Right kidney (tissue), 1 donor: ENCODE measurements at regions not wholly inside any gene's neighbourhood (a gene's known extent, or its start where the extent isn't known, plus 50 kb on each side); places are given as distances from the start of the nearest gene placed in this dataset.
"Not testable (repeated sequence)": the region's sequence is repeated elsewhere in the genome, so short reads cannot be mapped to it uniquely, and the experiment has no call there.

ENCODE experiments used
- DNase-seq: peaks from one replicate; pipeline ENCODE4 v3.0.0-alpha.2; 2016

DNA sequence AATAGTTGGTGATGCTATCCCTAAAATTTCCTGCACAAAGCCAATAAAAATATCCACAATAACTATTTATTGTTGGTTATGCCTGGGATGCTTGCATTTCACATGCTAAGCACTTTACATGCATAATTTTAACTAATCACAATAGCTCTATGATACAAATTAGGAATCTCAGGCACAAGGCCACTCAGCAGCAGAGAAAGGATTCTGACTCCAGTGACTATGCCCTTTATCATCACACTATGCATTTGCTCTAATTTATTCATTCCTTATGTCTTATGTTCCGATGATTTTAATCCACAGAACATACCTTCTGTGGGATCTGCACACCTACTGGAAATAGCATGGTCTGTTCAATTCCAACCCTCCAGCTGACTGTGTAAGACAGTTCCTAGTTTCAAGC is 476.1 kb downstream of the TMEM232 start:
- DNase-seq = no peak

DNA sequence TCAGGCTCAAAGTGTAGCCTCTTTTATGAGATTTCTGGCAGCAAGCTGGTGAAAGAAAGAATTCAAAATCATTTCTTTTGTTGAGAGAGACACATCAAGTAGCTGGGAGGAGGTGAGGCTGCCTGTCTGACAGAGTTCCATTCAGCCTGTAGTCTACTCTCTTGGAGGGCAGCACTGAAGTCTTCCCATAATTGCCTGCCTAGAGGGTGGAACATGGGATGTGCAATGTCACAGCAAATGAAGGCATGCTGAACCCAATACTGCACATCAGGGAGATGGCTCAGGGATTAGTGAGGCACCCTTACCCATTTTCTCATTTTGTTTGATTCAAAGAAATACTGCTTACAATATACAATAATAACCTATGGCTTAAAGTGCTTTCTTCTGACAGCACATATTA is 475.7 kb downstream of the TMEM232 start:
- no peak for DNase-seq

DNA sequence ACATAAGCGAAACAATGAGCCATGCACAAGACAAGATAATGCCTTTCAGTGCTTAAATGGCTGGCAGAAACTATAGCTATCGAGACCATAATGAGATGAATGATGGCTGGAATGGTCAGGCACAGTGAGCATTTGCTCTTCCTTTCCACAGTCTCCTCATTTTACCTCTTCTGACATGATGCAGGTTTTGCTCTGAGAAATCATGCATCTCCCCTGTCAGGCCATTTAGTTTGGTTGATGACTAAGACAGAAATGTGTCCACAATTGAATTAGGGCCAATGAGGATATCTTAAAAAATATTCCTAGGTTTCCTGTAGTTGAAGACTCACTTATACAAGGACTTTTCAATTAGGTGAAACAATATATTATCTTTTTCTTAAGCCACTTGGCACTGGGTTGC is 475.1 kb downstream of the TMEM232 start:
- DNase-seq = no peak

DNA sequence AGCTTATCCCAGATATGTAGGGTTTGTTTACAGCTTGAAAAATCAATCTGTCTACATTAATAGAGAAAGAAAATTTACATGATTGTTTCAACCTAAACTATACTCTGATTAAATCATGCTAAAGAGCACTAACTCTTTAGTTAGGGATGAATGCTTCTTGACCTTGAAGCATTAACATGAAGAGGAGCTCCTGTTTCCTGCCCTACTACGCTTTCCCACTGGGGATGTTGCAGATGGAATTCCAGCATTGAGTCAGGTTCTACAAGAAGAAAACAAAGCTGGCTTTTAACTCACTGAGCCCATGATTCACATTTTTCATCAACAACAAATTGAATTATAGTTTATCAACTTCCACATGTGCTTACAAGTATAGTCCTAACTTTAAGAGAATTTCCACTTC is 471.3 kb downstream of the TMEM232 start:
- DNase-seq = no peak

DNA sequence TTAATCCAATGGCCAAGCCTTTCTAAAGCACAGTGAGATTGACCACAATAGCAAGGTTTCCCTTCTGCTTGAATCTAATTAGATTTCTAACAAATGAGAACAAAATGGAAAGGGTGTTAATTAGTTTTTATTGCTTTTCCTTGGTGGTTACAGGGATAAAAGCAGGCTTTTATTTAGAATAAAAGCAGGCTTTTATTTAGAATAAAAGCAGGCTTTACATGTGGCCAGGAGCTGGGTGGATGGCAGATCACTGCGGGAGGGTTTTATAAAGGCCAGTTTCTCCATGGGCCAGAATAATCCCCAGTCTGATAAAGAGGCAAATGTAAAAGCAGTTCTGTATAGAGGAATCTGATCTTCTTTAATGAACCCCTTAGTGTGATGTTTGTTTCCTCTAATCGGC is 470.2 kb downstream of the TMEM232 start:
- DNase-seq = no peak

DNA sequence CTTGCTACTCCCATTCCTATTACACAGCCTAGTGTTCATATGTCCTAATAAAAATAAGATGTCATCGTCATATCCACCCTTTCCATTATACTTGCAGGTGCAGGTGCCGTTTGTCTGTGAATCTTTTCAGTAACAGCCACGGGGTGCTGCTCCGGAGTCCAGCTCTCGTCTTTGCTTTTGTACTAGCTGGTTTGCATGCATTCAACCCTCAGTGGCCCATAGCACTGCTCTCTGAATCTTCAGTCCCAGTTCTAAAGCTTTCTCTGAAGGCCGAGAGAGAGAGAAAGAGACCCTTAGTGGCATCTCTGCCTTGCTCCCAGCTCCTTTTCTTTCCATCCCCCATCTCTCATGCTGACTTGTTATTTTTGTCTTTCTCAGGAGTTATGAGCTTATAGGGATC is 468.5 kb downstream of the TMEM232 start:
- no peak for DNase-seq

DNA sequence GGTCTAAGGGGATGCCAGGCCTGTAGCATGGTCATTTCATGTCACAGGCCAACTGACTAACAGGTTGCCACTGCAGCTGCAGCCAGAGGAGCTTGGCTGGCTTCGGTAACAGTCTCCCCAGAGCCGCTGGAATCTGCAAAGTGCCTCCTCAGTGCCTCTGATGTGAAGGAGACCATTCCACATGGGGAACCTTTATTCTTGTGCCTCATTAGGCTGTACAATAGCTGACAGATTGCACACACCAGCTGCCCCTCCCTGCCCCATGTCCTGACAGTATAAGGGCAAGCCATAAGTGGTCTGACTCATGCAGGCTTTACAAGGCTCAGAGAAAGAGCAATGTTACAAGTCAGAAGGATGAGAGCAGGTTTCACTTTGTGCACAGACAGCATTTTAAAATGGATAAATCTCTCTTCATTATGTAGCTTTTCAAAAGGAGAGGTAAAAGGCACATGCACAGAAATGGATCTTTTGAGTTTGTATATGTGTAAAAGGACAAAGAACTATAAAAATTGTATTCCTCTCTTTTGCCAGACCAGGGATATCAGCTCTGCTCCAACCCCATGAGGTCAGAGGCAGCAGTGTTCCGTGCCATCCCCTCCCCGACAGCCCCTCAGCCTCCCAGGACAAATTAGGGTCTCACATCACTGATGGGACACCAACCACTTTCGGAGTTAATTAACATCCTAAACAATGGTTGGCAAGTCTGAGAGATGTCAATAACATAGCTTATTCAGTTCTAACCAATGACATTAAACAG is 467.8 kb downstream of the TMEM232 start:
- DNase-seq = no peak

DNA sequence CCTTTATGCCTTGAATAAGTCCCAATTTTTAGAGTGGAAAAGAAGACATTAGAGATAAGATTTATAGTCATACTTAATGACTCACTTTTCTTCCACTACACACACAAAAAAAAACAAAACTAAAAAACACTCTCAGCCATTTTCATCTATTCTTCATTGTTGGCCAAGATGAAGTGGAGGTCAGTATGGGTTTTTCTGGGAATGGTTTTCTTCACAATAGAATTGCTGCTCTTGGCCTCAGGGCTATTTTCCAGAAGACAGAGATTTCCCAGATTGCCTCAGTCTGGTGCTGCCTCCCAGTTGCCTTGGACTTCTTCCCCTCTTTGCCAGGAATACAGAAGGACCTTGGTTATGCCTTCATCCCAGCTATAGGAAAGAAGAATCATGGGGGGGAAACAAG is 463.7 kb downstream of the TMEM232 start:
- no peak for DNase-seq

DNA sequence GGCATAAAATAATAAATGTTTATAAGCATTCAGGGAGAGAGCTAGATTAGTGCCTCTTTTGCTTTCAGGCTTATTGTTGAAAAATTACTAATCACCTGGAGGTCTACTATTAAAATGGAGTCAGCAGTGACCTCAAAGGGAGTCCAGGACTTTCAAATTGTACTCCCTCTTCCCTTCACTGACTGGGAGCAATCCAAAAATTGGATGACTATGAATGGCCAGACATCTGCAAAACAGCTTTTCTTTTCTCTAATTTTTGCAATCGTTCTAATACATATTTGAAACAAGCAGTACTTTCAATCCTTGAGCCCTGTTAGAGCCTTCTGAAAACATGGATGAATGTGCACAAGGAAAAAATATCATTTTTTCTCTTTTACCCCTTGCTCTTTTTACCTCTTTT is 461.8 kb downstream of the TMEM232 start:
- DNase-seq = no peak

DNA sequence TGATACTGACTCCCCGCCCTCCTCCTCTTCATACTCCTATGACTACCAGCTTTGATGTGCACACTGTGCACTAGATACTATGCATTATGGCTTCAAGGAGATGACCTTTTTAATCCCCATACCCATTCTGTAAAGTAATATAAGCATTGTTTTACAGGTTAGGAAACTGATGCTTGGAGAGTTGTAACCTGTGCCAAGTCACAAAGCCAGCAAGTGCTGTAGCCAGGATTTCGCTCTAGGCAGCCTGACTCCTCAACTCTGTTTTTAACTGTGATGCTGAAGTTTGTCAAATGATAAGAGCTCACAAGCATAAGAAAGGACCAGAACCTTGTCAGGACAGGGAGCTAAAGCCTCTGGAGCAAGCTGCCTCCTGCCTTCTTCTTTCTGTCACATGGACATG is 461.3 kb downstream of the TMEM232 start:
- DNase-seq = no peak

DNA sequence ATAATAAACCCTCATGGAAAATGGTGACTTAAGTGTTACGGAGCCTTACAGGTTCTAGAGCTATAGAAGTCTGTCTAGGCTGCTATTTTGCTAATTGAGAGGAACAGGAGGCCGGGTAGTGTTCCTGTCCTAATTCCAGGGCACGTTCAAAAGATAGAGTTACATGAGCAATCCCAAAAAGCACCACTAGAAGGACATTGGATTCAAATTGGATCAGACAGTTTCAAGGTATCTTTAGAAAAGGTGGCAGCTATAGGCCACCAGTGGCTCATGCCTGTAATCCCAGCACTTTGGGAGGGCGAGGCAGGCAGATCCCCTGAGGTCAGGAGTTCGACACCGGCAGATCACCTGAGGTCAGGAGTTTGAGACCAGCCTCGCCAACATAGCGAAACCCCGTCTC is 458.8 kb downstream of the TMEM232 start:
- DNase-seq = no peak

DNA sequence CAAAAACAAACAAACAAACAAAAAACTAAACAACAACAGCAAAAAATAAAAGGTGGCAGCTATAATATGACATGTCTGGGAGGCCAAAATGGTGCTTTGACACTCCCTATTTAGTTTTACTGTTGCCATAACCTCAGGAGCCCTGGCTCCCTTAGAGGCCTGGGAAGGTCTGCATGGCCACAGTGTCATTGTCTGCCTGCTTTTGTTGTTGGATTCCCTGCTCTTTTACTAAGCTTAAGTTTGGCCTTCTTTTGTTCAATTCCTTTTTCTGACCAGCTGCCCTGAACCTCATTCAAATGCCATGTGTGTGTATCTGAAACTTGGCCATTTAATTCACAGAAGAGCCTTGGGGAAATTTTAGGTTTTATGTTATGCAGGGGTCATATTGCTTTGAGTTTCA is 458.2 kb downstream of the TMEM232 start:
- no peak for DNase-seq

DNA sequence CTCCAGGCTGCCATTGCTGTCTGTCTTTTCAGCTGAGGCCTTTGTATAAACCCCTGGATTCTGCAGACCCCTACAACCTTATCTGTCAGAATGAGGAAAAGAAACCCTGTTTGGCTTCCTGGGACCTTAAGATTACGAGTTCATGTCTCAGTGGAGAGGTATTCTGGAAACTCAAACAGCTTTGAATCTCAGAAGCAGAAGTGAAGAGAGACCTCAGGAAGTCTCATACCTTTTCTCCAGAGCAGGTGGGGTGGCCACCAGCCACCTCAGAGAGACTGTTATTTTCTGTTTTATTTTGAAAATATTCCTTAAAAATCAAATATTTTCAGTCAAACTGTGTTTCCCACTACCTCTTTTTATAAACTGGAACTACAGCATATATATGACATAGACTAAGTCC is 457.5 kb downstream of the TMEM232 start:
- DNase-seq = no peak

DNA sequence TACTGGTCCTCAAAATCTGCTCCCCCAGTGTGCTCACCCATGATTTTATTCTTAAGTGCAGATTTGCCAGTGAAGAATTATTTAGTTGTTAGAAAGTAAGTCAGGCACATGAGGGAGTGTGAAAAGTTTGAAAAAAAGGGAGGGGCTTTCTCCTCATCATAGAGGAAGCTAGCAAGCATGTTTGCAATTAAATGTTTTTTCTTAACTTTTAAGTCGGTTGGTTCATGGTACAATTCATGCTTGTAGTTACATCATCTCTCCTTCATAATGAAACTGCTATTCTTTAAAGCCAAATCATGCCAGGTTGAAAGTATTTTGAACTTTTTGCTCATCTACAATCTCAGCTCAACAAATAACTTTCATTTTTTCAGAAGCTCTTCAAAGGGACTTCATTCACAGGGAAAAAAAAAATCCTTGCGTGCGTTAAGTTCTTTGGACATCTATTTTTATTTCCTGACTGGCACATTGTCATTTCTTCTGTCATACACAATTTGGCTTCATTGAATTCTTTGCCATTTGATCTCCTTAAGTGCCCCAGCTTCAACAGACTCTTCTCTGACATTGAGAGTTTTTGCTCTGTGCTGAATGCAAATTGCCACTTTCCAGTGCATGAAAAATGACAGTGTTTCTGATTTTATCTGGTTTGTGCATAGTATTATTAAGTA is 456.9 kb downstream of the TMEM232 start:
- DNase-seq = no peak

DNA sequence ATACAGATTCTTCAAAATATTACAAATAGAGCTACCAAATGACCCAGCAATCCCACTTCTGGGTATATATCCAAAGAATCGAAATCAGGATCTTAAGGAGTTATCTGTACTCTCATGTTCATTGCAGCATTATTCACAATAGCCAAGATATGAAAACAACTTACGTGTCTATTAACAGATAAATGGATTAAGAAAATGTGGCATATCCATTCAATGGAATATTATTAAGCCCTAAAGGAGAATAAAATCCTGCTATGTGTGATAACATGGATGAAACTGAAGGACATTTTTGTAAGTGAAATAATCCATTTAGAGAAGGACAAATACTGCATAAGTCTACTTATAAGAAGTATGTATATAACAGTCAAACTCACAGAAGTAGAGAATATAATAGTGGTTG is 450.6 kb downstream of the TMEM232 start:
- no peak for DNase-seq

DNA sequence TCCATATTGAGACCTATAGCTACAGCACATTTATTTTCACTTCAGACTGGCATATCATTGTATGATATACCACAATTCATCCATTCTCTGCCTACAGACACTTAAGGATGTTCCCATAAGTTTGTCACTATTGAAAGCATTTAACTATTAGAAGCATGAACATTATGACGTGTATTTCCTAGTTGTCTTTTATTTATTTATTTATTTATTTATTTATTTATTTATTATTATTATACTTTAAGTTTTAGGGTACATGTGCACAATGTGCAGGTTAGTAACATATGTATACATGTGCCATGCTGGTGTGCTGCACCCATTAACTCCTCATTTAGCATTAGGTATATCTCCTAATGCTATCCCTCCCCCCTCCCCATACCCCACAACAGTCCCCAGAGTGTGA is 448.0 kb downstream of the TMEM232 start:
- not testable (repeated sequence) for DNase-seq

DNA sequence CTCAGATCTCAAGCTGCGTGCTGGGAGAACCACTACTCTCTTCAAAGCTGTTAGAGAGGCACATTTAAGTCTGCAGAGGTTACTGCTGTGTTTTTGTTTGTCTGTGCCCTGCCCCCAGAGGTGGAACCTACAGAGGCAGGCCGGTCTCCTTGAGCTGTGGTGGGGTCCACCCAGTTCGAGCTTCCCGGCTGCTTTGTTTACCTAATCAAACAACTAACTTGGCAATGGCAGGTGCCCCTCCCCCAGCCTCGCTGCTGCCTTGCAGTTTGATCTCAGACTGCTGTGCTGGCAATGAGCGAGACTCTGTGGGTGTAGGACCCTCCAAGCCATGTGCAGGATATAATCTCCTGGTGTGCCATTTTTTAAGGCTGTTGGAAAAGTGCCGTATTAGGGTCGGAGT is 442.4 kb downstream of the TMEM232 start:
- DNase-seq = not testable (repeated sequence)

DNA sequence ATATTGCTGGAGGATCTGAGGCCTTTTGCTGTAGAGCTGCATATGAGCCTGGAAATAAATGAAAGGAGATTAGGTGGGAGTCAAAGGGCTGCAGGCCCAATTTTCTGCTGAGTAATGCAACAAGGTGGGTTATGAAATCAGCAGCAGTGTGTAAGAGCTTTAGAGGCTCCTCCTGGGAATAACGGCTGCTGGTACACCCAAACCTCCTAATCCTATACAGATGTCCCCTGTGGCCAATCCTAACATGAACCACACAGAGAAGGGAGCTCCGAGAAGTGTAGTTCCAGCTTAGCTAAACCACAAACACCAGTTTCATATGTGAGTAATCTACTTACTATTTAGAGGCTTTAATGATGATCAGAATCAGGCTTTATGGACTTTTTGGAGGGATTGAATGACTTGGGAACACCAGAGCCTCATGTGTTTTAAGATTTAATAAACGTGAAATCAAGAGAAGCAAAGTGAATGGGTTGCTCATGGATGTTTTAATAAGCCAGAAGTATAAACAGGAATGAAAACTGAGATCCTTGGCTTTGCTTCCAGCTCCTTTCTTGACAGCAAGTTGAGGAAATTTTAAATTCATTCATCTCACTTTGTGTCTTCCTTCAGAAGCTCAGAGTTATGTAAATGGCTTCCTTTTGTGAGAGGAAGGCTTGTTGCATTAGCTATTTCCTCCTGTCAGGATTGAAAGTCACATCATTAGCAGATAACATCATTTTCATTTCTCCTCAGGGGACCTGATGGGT is 437.5 kb downstream of the TMEM232 start:
- no peak for DNase-seq

DNA sequence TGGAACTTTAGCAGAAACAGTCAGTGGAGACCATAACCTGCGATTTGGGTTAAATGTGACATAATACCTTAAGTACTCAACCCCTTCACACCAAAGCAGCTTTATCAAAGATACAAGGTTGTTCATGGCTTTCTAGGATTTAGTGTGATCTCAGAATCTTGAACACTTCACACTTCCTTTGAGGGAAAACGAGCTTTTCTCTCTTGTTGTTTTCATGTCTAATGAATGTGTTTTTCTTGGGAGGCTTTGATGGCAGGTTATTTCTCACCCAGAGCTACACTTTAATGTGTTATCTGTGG is 437.0 kb downstream of the TMEM232 start:
- DNase-seq = no peak

DNA sequence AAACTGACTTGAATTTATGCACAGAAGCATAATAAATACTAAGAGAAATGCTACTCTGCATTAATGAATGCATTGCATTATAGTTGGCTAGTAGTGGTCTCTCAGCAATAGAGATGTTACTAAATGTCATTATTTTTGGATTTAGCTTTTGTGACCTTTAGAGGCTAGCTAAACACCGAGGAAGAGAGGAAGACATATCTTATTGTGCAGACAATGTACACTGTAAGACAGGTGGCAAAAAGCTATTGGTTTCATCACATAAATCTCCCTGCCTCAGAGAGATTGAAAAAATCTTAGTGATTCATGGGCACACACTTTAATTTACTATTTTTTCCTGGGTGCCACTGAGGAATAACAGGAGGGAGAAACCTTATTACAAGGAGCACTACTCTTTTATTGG is 435.9 kb downstream of the TMEM232 start:
- no peak for DNase-seq

DNA sequence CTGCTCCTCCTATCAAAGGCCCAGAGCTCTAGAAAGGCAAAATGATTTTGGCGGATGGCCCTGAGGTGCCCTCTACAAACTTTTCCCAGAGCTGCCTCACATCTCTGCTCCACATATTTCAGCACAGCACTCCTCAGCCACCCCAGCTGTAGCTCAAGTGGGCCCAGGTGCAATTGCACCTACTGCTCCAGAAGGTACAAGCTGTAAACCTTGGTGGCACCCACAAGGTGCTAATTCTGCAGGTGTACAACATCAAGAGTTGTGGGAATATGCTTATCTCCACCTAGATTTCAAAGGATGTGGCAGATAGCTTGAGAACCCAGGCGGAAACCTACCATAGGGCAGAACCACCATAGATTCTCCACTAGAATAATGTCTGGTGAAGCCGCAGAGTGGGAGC is 432.2 kb downstream of the TMEM232 start:
- DNase-seq = no peak

DNA sequence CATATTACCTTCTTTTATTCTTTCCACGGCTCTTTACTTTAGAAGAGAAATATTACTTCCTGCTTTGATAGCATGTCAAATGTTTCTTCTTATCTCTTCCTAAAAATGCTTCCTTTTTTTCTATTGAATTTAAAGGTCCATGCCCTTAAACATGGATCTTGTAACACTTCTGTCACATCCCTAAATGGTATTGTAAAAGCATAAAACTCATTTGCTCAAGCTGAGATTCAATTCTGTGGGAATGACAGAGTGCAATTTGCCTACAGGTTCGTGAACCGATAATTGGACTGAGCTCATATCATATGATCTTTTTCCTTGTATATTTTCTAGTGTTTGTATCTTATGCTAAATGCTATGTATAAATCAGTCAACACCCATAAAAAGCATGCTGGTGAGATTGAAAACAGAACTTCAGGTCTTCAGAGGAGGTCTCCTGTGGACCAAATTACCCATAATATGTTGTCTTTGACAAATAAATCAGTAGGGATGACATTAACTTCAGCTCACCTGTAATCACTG is 429.3 kb downstream of the TMEM232 start:
- no peak for DNase-seq

DNA sequence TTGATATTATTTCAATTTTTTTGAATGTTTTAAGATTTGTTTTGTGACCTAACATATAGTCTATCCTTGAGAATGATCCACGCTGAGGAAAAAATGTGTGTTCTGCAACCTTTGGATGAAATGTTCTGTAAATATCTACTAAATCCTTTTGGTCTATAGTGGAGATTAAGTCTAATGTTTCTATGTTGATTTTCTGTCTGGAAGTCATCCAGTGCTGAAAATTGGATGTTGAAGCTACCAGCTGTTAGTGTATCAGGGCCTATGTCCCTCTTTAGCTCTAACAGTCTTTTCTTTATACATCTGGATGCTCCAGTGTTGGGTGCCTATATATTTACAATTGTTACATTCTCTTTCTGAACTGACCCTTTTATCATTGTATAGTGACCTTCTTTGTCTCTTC is 422.3 kb downstream of the TMEM232 start:
- DNase-seq = no peak

DNA sequence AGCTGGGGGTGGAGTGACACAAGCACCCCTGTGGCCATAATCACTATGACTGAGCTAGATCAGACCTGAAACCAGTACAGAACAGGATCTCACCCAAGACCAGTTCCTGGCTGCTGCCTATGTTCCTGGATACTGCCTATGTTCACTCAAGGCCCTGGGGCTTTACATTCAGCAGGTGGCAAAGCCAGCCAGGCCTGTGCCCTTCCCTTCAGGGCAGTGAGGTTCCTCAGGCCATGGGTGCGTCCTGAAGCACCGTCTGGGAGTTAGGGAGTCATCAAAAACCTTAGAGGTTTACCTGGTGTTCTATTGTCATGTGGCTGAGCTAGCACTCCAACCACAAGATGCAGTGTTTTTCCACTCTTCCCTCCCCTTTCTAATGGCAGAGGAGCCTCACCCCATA is 419.8 kb downstream of the TMEM232 start:
- no peak for DNase-seq
